Mesenchymal stem cell (in vitro differentiated cells and primary cell): ENCODE measurements at regions not wholly inside any gene's neighbourhood (a gene's known extent, or its start where the extent isn't known, plus 50 kb on each side); places are given as distances from the start of the nearest gene placed in this dataset.

ENCODE experiments used
- DNase-seq: peaks from one replicate; pipeline ENCODE4 v3.0.0-alpha.2; 2013
- H2AFZ ChIP-seq: one replicate; pipeline ENCODE4 v1.6.1; 2013; ENCODE audit warnings: low read depth, mild to moderate bottlenecking, control low read depth, inconsistent platforms, low read length, moderate library complexity
- H2AK5ac ChIP-seq: 2 replicates; pipeline ENCODE4 v1.6.1; 2013; ENCODE audit warnings: low read length, moderate library complexity, mild to moderate bottlenecking, inconsistent platforms; ENCODE audit not compliant: severe bottlenecking
- H2BK120ac ChIP-seq: one replicate; pipeline ENCODE4 v1.6.1; 2013; ENCODE audit warnings: low read depth, mild to moderate bottlenecking, inconsistent platforms, low read length, moderate library complexity
- H2BK12ac ChIP-seq, 2 experiments: one replicate each; pipeline ENCODE4 v1.6.1; 2013; ENCODE audit warnings: inconsistent platforms in 2 of 2, low read length in 2 of 2, mild to moderate bottlenecking in 2 of 2, moderate library complexity in 2 of 2, control low read depth in 1 of 2
- H2BK15ac ChIP-seq: one replicate; pipeline ENCODE4 v1.6.1; 2013; ENCODE audit warnings: mild to moderate bottlenecking, low read depth, inconsistent platforms; ENCODE audit not compliant: poor library complexity, severe bottlenecking
- H2BK5ac ChIP-seq: 2 replicates; pipeline ENCODE4 v1.6.1; 2013; ENCODE audit warnings: low read depth, mild to moderate bottlenecking, low read length, control low read depth, inconsistent platforms; ENCODE audit not compliant: poor library complexity, severe bottlenecking
- H3K14ac ChIP-seq, 2 experiments: one replicate each; pipeline ENCODE4 v1.6.1; 2013; ENCODE audit warnings: inconsistent platforms in 2 of 2, low read length in 2 of 2, control low read depth in 1 of 2, mild to moderate bottlenecking in 1 of 2, moderate library complexity in 1 of 2
- H3K18ac ChIP-seq, 2 experiments: one replicate each; pipeline ENCODE4 v1.6.1; 2013; ENCODE audit warnings: inconsistent platforms in 2 of 2, low read length in 2 of 2, control low read depth in 1 of 2, low read depth in 1 of 2, mild to moderate bottlenecking in 1 of 2
- H3K23ac ChIP-seq, 2 experiments: one replicate each; pipeline ENCODE4 v1.6.1; 2013; ENCODE audit warnings: inconsistent platforms in 2 of 2, low read length in 2 of 2, mild to moderate bottlenecking in 2 of 2, moderate library complexity in 2 of 2, control low read depth in 1 of 2
- H3K27ac ChIP-seq: 2 replicates; pipeline ENCODE4 v1.5.1; 2013; ENCODE audit warnings: mild to moderate bottlenecking, moderate library complexity, low read length, control low read depth, inconsistent platforms; ENCODE audit not compliant: poor library complexity, severe bottlenecking
- H3K27me3 ChIP-seq, 2 experiments: 2 replicates each; pipeline versions ENCODE4 v1.6.1 to v1.7.0; 2013; ENCODE audit warnings: low read length in 2 of 2, mild to moderate bottlenecking in 2 of 2, moderate library complexity in 2 of 2, control low read depth in 1 of 2, inconsistent platforms in 1 of 2; ENCODE audit not compliant: control insufficient read depth in 1 of 2, insufficient read depth in 1 of 2
- H3K36me3 ChIP-seq, 2 experiments: 2 replicates each; pipeline versions ENCODE4 v1.6.1 to v1.7.0; 2013; ENCODE audit warnings: low read length in 2 of 2, control low read depth in 1 of 2, inconsistent platforms in 1 of 2, low read depth in 1 of 2, mild to moderate bottlenecking in 1 of 2; ENCODE audit not compliant: insufficient read depth in 2 of 2, control insufficient read depth in 1 of 2
- H3K4ac ChIP-seq, 2 experiments: one replicate each; pipeline ENCODE4 v1.6.1; 2013; ENCODE audit warnings: inconsistent platforms in 2 of 2, low read length in 2 of 2, mild to moderate bottlenecking in 2 of 2, moderate library complexity in 2 of 2, control low read depth in 1 of 2, low read depth in 1 of 2
- H3K4me1 ChIP-seq: 2 replicates; pipeline ENCODE4 v1.6.1; 2013; ENCODE audit warnings: low read depth, low read length, control low read depth; ENCODE audit not compliant: control insufficient read depth, insufficient read depth
- H3K4me2 ChIP-seq: 2 replicates; pipeline ENCODE4 v1.6.1; 2013; ENCODE audit warnings: low read length, mild to moderate bottlenecking, inconsistent platforms; ENCODE audit not compliant: poor library complexity, severe bottlenecking
- H3K4me3 ChIP-seq, 2 experiments: 2 replicates each; pipeline versions ENCODE4 v1.5.1 to v1.7.0; 2013; ENCODE audit warnings: low read length in 2 of 2, mild to moderate bottlenecking in 2 of 2, control low read depth in 1 of 2, low read depth in 1 of 2; ENCODE audit not compliant: insufficient read depth in 1 of 2
- H3K79me1 ChIP-seq: replicated peaks from 2 replicates; pipeline ENCODE4 v1.6.1; 2013; ENCODE audit warnings: mild to moderate bottlenecking, control low read depth, low read length, inconsistent platforms; ENCODE audit not compliant: poor library complexity, severe bottlenecking
- H3K9ac ChIP-seq: 2 replicates; pipeline ENCODE4 v1.7.0; 2013; ENCODE audit warnings: mild to moderate bottlenecking, low read length, moderate library complexity
- H3K9me3 ChIP-seq: 2 replicates; pipeline ENCODE4 v1.7.0; 2013; ENCODE audit warnings: mild to moderate bottlenecking, low read length; ENCODE audit not compliant: control insufficient read depth
- H4K8ac ChIP-seq: one replicate; pipeline ENCODE4 v1.6.1; 2013; ENCODE audit warnings: inconsistent platforms, mild to moderate bottlenecking, low read length, moderate library complexity
- H4K91ac ChIP-seq: one replicate; pipeline ENCODE4 v1.6.1; 2013; ENCODE audit warnings: mild to moderate bottlenecking, low read length, inconsistent platforms
- WGBS: methylation state at CpG from one replicate; pipeline ENCODE4 v1.1.7; 2013; ENCODE audit warnings: mixed read lengths; 5-methylcytosine and 5-hydroxymethylcytosine counted together

DNA sequence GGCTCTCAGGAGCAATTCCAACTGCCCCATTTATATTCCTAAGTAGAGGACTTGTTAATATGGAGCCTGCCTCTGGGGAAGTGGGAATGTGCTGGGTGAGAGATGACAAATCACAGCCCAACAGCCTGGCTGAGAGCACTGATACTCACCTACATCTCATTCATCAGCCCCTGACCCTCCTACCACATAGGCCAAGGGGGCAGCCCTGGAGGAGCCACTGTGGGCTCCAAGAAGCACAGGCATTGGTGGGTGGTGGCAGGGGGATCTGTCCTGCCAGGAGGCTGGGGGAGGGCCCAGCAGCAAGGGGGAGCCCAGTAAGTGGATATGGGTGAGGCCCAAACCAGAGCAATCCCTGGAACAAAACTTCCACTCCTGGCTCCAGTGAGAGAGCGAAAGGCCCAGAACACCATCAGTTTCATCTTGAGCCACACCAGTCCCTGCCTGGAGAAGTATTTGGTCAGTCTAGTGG lies 79.7 kb downstream of the BUD13 start:
- Histone ChIP-seq H3K27ac (no peak overlapping the region), H3K4me3 (no peak overlapping the region), H3K4me1 (peaks cover 5% of the 10 kb centered on the region), H3K27me3 (peaks cover 35 to 37% of the 10 kb centered on the region in 2 experiments), H2BK15ac (no peak overlapping the region), H3K79me1 (no peaks in the 10 kb centered on the region), H2BK5ac (no peak overlapping the region), H3K4me2 (no peak overlapping the region), H3K14ac (no peak overlapping the region), H3K36me3 (no peaks in the 10 kb centered on the region), H3K4ac (no peak overlapping the region), H2BK120ac (no peak overlapping the region), H3K23ac (no peak overlapping the region), H2AK5ac (no peak overlapping the region), H4K91ac (no peak overlapping the region), H3K9ac (no peak overlapping the region), H3K9me3 (no peaks in the 10 kb centered on the region), H2AFZ (no peak overlapping the region), H3K18ac (no peak overlapping the region), H2BK12ac (no peak overlapping the region), H4K8ac (no peak overlapping the region)
- DNase-seq, result no peak
- no CpG with 5 or more reads among the region's 1 CpG for WGBS

DNA sequence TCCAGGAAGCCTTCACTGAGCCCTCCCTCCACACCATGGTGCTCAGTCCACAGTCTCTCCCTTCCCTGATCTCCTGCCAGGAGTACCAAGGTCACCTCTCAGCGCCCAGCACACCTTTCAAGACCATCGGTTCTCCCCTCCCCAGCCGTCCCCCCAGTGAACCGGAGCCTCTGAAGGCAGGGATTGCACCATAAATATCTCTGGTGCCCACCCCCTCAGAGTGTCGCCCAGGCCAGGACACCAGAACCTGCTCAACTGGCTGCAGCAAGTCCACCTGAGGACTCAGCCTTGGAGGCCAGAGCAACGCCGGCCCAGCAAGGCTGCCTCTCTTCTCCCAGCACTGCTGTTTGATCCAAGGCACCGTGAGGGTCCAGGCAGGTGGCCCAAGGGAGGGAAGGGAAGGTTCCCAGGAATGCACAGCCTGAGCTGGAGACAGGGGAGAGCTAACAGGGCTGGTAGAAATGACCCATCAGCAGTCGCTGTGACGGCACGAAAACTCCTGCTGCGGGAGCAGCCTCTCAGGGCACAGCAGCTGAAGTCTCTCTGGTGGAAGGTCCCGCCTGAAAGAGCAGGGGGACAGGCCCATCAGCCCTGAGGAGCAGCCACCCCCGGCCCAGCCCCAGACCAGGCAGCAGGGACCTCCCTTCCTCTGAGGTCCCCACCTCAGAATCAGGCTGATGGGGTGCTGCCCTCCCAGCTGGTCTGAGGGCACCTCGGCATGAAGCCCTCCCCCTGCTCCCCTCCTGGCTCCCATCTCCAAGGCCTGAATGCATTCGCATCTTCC lies 80.3 kb downstream of the BUD13 start:
- H2BK15ac ChIP-seq, result no peak overlapping the region
- H3K36me3 ChIP-seq, result no peaks in the 10 kb centered on the region
- no peak overlapping the region for H3K9ac ChIP-seq
- H3K4me2 ChIP-seq, result no peak overlapping the region
- peaks cover 35% of the 10 kb centered on the region in 2 experiments for H3K27me3 ChIP-seq
- H3K18ac ChIP-seq, result no peak overlapping the region
- no peak overlapping the region for H4K91ac ChIP-seq
- H3K4me3 ChIP-seq, result no peak overlapping the region
- H2BK120ac ChIP-seq, result no peak overlapping the region
- 80% methylated on average over 14 of the region's 16 CpGs for WGBS
- no peak overlapping the region for H2BK12ac ChIP-seq
- H3K9me3 ChIP-seq, result no peaks in the 10 kb centered on the region
- H4K8ac ChIP-seq, result no peak overlapping the region
- H2BK5ac ChIP-seq, result no peak overlapping the region
- no peak overlapping the region for H3K27ac ChIP-seq
- no peak overlapping the region for H3K14ac ChIP-seq
- H2AK5ac ChIP-seq, result no peak overlapping the region
- peaks cover 12% of the 10 kb centered on the region for H3K4me1 ChIP-seq
- no peak for DNase-seq
- no peaks in the 10 kb centered on the region for H3K79me1 ChIP-seq
- H3K23ac ChIP-seq, result peak overlapping the region in 1 of 2 experiments; percentile 9
- no peak overlapping the region for H2AFZ ChIP-seq
- H3K4ac ChIP-seq, result no peak overlapping the region

- Histone ChIP-seq H3K36me3 (no peaks in the 10 kb centered on the region), H2AFZ (no peak overlapping the region), H4K91ac (no peak overlapping the region), H2BK120ac (no peak overlapping the region), H2BK5ac (no peak overlapping the region), H3K27ac (no peak overlapping the region), H4K8ac (no peak overlapping the region), H3K4me2 (peak overlapping the region; percentile 20), H3K4me1 (peaks cover 15% of the 10 kb centered on the region), H3K4ac (no peak overlapping the region), H2AK5ac (no peak overlapping the region), H3K79me1 (no peaks in the 10 kb centered on the region), H3K23ac (no peak overlapping the region), H3K18ac (no peak overlapping the region), H2BK15ac (no peak overlapping the region), H2BK12ac (no peak overlapping the region), H3K9ac (no peak overlapping the region), H3K9me3 (no peaks in the 10 kb centered on the region), H3K27me3 (peaks cover 35 to 38% of the 10 kb centered on the region in 2 experiments), H3K14ac (no peak overlapping the region), H3K4me3 (no peak overlapping the region)
- DNase-seq, result peak; percentile 36
- 20% methylated on average over 8 of the region's 10 CpGs for WGBS
Measured at GRCh38 chr11:116691771-116692177, 81.0 kb downstream of the BUD13 start.

- no peak overlapping the region for H2BK12ac ChIP-seq
- WGBS, result 78% methylated on average over 6 of the region's 9 CpGs
Measured at GRCh38 chr11:116690611-116691010, 82.2 kb downstream of the BUD13 start.

More at GRCh38 chr11:116690611-116691010, 82.2 kb downstream of the BUD13 start:
- Histone ChIP-seq H4K8ac (no peak overlapping the region), H3K23ac (no peak overlapping the region), H3K4me1 (peaks cover 10% of the 10 kb centered on the region), H3K9me3 (no peaks in the 10 kb centered on the region), H3K27me3 (peaks cover 29 to 35% of the 10 kb centered on the region in 2 experiments), H3K4ac (no peak overlapping the region), H3K9ac (no peak overlapping the region), H2BK15ac (no peak overlapping the region), H2AK5ac (no peak overlapping the region), H3K18ac (no peak overlapping the region), H3K4me2 (no peak overlapping the region), H3K14ac (no peak overlapping the region), H3K79me1 (no peaks in the 10 kb centered on the region), H3K27ac (no peak overlapping the region), H2BK5ac (no peak overlapping the region), H2AFZ (no peak overlapping the region), H2BK120ac (no peak overlapping the region), H4K91ac (no peak overlapping the region), H3K36me3 (no peaks in the 10 kb centered on the region), H3K4me3 (no peak overlapping the region)
- no peak for DNase-seq
